ENCODE measurements at regions not wholly inside any gene's neighbourhood (a gene's known extent, or its start where the extent isn't known, plus 50 kb on each side); places are given as distances from the start of the nearest gene placed in this dataset.

GRCh38 chr10:10829576-10829975, 188.1 kb upstream of the CELF2 start:
- Histone ChIP-seq H3K27me3 (ENCODE audit: control insufficient read depth in 4 of 4, insufficient read depth in 4 of 4, low read length in 3 of 4) (peaks cover 0 to 3% (median 0%) of the 10 kb centered on the region in 4 donors), H3K4me3 (ENCODE audit: low read depth in 1 of 3, low read length in 3 of 3) (no peak overlapping the region), H3K9me3 (ENCODE audit: control insufficient read depth in 4 of 4, low read length in 3 of 4) (no peaks in the 10 kb centered on the region), H3K36me3 (ENCODE audit: control insufficient read depth in 4 of 4, insufficient read depth in 3 of 4, low read depth in 1 of 4, low read length in 3 of 4) (no peaks in the 10 kb centered on the region), H3K27ac (ENCODE audit: low read depth in 1 of 2, low read length in 2 of 2) (no peak overlapping the region), H3K9ac (ENCODE audit: low read depth in 1 of 2, low read length in 2 of 2) (no peak overlapping the region), H3K4me1 (ENCODE audit: control insufficient read depth in 4 of 4, insufficient read depth in 4 of 4, low read length in 3 of 4) (no peaks in the 10 kb centered on the region)
- no peak for DNase-seq (ENCODE audit: low spot score)
- no peak for TF ChIP-seq RXRA (IDR thresholded peaks at IDR 0.05)
- no peak for TF ChIP-seq EGR1 (IDR thresholded peaks at IDR 0.05; ENCODE audit: low read depth in 2 of 2)
- no peak for TF ChIP-seq YY1 (IDR thresholded peaks at IDR 0.05)
- no peak for TF ChIP-seq FOXA2 (IDR thresholded peaks at IDR 0.05)
- TF ChIP-seq REST (IDR thresholded peaks at IDR 0.05): no peak
- WGBS: 54% methylated on average over 2 of the region's 2 CpGs

DNA sequence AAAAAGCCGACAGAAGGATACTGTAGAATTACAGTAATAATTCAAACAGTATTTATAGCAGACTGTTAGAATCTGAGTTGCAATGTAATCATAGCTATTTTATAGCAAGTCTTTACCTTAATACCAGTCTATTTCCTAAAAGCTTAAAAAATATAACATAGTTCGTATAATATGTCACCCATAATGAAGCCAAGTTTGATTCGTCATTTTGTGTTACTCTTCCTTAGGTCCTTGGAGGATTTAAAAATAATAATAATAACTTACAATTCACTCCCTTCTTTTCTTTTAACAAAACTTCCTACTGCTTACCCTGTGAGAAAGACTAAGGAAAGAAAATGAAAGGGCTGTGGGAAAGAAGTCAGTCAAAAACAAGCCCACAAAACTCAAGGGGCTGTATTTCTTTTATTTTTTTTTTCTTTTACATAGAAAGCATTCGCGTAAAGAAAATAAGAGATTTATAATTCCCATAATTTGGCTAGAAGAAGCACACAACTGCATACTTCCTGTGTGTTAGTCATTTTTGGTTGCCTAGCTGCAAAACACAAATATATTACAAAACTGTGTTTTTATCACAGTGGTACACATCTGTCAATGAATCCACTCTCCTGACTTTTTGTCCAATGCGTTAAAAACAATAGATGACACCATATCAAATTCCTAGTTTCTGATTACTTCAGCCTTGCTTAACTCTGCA, 187.2 kb upstream of the CELF2 start:
- no peaks in the 10 kb centered on the region for H3K4me1 ChIP-seq (ENCODE audit: control insufficient read depth in 4 of 4, insufficient read depth in 4 of 4, low read length in 3 of 4)
- H3K27ac ChIP-seq (ENCODE audit: low read depth in 1 of 2, low read length in 2 of 2): no peak overlapping the region
- no peak overlapping the region for H3K9ac ChIP-seq (ENCODE audit: low read depth in 1 of 2, low read length in 2 of 2)
- WGBS: 79% methylated on average over 6 of the region's 6 CpGs
- no peaks in the 10 kb centered on the region for H3K9me3 ChIP-seq (ENCODE audit: control insufficient read depth in 4 of 4, low read length in 3 of 4)
- H3K36me3 ChIP-seq (ENCODE audit: control insufficient read depth in 4 of 4, insufficient read depth in 3 of 4, low read depth in 1 of 4, low read length in 3 of 4): no peaks in the 10 kb centered on the region
- DNase-seq (ENCODE audit: low spot score): no peak
- no peak for TF ChIP-seq RAD21 (IDR thresholded peaks at IDR 0.05)
- peaks cover 0 to 3% (median 0%) of the 10 kb centered on the region in 4 donors for H3K27me3 ChIP-seq (ENCODE audit: control insufficient read depth in 4 of 4, insufficient read depth in 4 of 4, low read length in 3 of 4)
- no peak overlapping the region for H3K4me3 ChIP-seq (ENCODE audit: low read depth in 1 of 3, low read length in 3 of 3)

GRCh38 chr10:10831085-10831484, 186.6 kb upstream of the CELF2 start:
- H3K4me3 ChIP-seq (ENCODE audit: low read depth in 1 of 3, low read length in 3 of 3): no peak overlapping the region
- H3K27me3 ChIP-seq (ENCODE audit: control insufficient read depth in 4 of 4, insufficient read depth in 4 of 4, low read length in 3 of 4): no peaks in the 10 kb centered on the region
- no peaks in the 10 kb centered on the region for H3K36me3 ChIP-seq (ENCODE audit: control insufficient read depth in 4 of 4, insufficient read depth in 3 of 4, low read depth in 1 of 4, low read length in 3 of 4)
- H3K4me1 ChIP-seq (ENCODE audit: control insufficient read depth in 4 of 4, insufficient read depth in 4 of 4, low read length in 3 of 4): no peaks in the 10 kb centered on the region
- 65% methylated on average over 8 of the region's 8 CpGs for WGBS
- H3K9me3 ChIP-seq (ENCODE audit: control insufficient read depth in 4 of 4, low read length in 3 of 4): no peaks in the 10 kb centered on the region
- no peak overlapping the region for H3K27ac ChIP-seq (ENCODE audit: low read depth in 1 of 2, low read length in 2 of 2)
- H3K9ac ChIP-seq (ENCODE audit: low read depth in 1 of 2, low read length in 2 of 2): no peak overlapping the region
- TF ChIP-seq HNF4A (conservative IDR thresholded peaks at IDR 0.05): no peak
- TF ChIP-seq, protein P1, sequence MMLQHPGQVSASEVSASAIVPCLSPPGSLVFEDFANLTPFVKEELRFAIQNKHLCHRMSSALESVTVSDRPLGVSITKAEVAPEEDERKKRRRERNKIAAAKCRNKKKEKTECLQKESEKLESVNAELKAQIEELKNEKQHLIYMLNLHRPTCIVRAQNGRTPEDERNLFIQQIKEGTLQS (IDR thresholded peaks at IDR 0.05): no peak
- TF ChIP-seq, protein P2, sequence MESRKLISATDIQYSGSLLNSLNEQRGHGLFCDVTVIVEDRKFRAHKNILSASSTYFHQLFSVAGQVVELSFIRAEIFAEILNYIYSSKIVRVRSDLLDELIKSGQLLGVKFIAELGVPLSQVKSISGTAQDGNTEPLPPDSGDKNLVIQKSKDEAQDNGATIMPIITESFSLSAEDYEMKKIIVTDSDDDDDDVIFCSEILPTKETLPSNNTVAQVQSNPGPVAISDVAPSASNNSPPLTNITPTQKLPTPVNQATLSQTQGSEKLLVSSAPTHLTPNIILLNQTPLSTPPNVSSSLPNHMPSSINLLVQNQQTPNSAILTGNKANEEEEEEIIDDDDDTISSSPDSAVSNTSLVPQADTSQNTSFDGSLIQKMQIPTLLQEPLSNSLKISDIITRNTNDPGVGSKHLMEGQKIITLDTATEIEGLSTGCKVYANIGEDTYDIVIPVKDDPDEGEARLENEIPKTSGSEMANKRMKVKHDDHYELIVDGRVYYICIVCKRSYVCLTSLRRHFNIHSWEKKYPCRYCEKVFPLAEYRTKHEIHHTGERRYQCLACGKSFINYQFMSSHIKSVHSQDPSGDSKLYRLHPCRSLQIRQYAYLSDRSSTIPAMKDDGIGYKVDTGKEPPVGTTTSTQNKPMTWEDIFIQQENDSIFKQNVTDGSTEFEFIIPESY (IDR thresholded peaks at IDR 0.05): no peak
- no peak for TF ChIP-seq JUND (IDR thresholded peaks at IDR 0.05)
- TF ChIP-seq YY1 (IDR thresholded peaks at IDR 0.05): no peak
- TF ChIP-seq CTCF (IDR thresholded peaks at IDR 0.05; ENCODE audit: low read depth, low read length, missing input control): no peak
- no peak for TF ChIP-seq EGR1 (IDR thresholded peaks at IDR 0.05; ENCODE audit: low read depth in 2 of 2)
- TF ChIP-seq GABPA (IDR thresholded peaks at IDR 0.05 in 1 of 2, conservative IDR thresholded peaks at IDR 0.05 in 1 of 2): no peak
- TF ChIP-seq FOXA1 (IDR thresholded peaks at IDR 0.05): no peak
- TF ChIP-seq RAD21 (IDR thresholded peaks at IDR 0.05): no peak
- no peak for TF ChIP-seq HNF4G (IDR thresholded peaks at IDR 0.05)
- no peak for TF ChIP-seq FOXA2 (IDR thresholded peaks at IDR 0.05)
- TF ChIP-seq, protein P3, sequence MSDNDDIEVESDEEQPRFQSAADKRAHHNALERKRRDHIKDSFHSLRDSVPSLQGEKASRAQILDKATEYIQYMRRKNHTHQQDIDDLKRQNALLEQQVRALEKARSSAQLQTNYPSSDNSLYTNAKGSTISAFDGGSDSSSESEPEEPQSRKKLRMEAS (IDR thresholded peaks at IDR 0.05): no peak
- no peak for TF ChIP-seq RXRA (IDR thresholded peaks at IDR 0.05)
- DNase-seq (ENCODE audit: low spot score): no peak
